ENCODE measurements at regions not wholly inside any gene's neighbourhood (a gene's known extent, or its start where the extent isn't known, plus 50 kb on each side); places are given as distances from the start of the nearest gene placed in this dataset.

GRCh38 chr2:133718688-133719201 lies 150.5 kb upstream of the NCKAP5 start:
- DNase-seq (ENCODE audit: low read depth): no peak

- no peak for DNase-seq (ENCODE audit: low read depth)
Measured at GRCh38 chr2:133720429-133720828, 152.2 kb upstream of the NCKAP5 start.

- no peak for DNase-seq (ENCODE audit: low read depth)
Measured at GRCh38 chr2:133721118-133721517, 152.9 kb upstream of the NCKAP5 start.

GRCh38 chr2:133723133-133723532 lies 154.9 kb upstream of the NCKAP5 start:
- no peak for DNase-seq (ENCODE audit: low read depth)

GRCh38 chr2:133726973-133727372 lies 158.7 kb upstream of the NCKAP5 start:
- no peak for DNase-seq (ENCODE audit: low read depth)

GRCh38 chr2:133732059-133732458 lies 163.8 kb upstream of the NCKAP5 start:
- DNase-seq (ENCODE audit: low read depth): no peak

- no peak for DNase-seq (ENCODE audit: low read depth)
Measured at GRCh38 chr2:133732982-133733900, 165.0 kb upstream of the NCKAP5 start.

- no peak for DNase-seq (ENCODE audit: low read depth)
Measured at GRCh38 chr2:133733901-133734255, 165.6 kb upstream of the NCKAP5 start.

GRCh38 chr2:133734716-133735495 lies 166.6 kb upstream of the NCKAP5 start:
- DNase-seq (ENCODE audit: low read depth): no peak

- DNase-seq (ENCODE audit: low read depth): no peak
Measured at GRCh38 chr2:133736674-133737073, 168.4 kb upstream of the NCKAP5 start.

GRCh38 chr2:133737242-133737993 lies 169.2 kb upstream of the NCKAP5 start:
- DNase-seq (ENCODE audit: low read depth): no peak

- no peak for DNase-seq (ENCODE audit: low read depth)
Measured at GRCh38 chr2:133739039-133739438, 170.8 kb upstream of the NCKAP5 start.

- no peak for DNase-seq (ENCODE audit: low read depth)
Measured at GRCh38 chr2:133740500-133740899, 172.2 kb upstream of the NCKAP5 start.

- no peak for DNase-seq (ENCODE audit: low read depth)
Measured at GRCh38 chr2:133748007-133748700, 179.9 kb upstream of the NCKAP5 start.

GRCh38 chr2:133753665-133754064 lies 185.4 kb upstream of the NCKAP5 start:
- DNase-seq (ENCODE audit: low read depth): no peak

- no peak for DNase-seq (ENCODE audit: low read depth)
Measured at GRCh38 chr2:133755480-133756300, 187.4 kb upstream of the NCKAP5 start.

GRCh38 chr2:133756833-133757232 lies 188.6 kb upstream of the NCKAP5 start:
- DNase-seq (ENCODE audit: low read depth): no peak

- no peak for DNase-seq (ENCODE audit: low read depth)
Measured at GRCh38 chr2:133760376-133760775, 192.1 kb upstream of the NCKAP5 start.

GRCh38 chr2:133765658-133766057 lies 197.4 kb upstream of the NCKAP5 start:
- no peak for DNase-seq (ENCODE audit: low read depth)

GRCh38 chr2:133766164-133766832 lies 198.0 kb upstream of the NCKAP5 start:
- DNase-seq (ENCODE audit: low read depth): no peak
